Fibroblast of skin of abdomen (primary cell): ENCODE measurements at regions not wholly inside any gene's neighbourhood (a gene's known extent, or its start where the extent isn't known, plus 50 kb on each side); places are given as distances from the start of the nearest gene placed in this dataset.
"Not testable (repeated sequence)": the region's sequence is repeated elsewhere in the genome, so short reads cannot be mapped to it uniquely, and the experiment has no call there.

Source experiments
- DNase-seq: peaks from one replicate; pipeline ENCODE4 v3.0.0-alpha.2; 2013

GRCh38 chr5:89723907-89724306 lies 685.6 kb downstream of the CETN3 start:
- DNase-seq: peak; percentile 52

GRCh38 chr5:89722538-89722937 lies 687.0 kb downstream of the CETN3 start:
- no peak for DNase-seq

- no peak for DNase-seq
These were observed 687.6 kb downstream of the CETN3 start for GRCh38 chr5:89721931-89722330.

- peak; percentile 26 for DNase-seq
These were observed 688.2 kb downstream of the CETN3 start for GRCh38 chr5:89721353-89721752.

- DNase-seq: no peak
These were observed 697.3 kb downstream of the CETN3 start for GRCh38 chr5:89712134-89712700.

GRCh38 chr5:89711526-89711925 lies 698.0 kb downstream of the CETN3 start:
- DNase-seq: no peak

GRCh38 chr5:89710006-89710405 lies 699.5 kb downstream of the CETN3 start:
- DNase-seq: no peak

GRCh38 chr5:89707891-89708290 lies 701.7 kb downstream of the CETN3 start:
- DNase-seq: no peak

- DNase-seq: peak; percentile 50
These were observed 702.8 kb downstream of the CETN3 start for GRCh38 chr5:89706731-89707130.

GRCh38 chr5:89703817-89704216 lies 705.7 kb downstream of the CETN3 start:
- peak; percentile 89 for DNase-seq

GRCh38 chr5:89698028-89698427 lies 711.5 kb downstream of the CETN3 start:
- DNase-seq: no peak

- DNase-seq: peak; percentile 28
These were observed 712.0 kb downstream of the CETN3 start for GRCh38 chr5:89697581-89697980.

GRCh38 chr5:89695371-89695770 lies 714.2 kb downstream of the CETN3 start:
- DNase-seq: no peak

GRCh38 chr5:89694026-89694550 lies 715.5 kb downstream of the CETN3 start:
- peak; percentile 39 for DNase-seq

GRCh38 chr5:89690331-89690730 lies 719.2 kb downstream of the CETN3 start:
- DNase-seq: no peak

GRCh38 chr5:89686081-89686765 lies 723.3 kb downstream of the CETN3 start:
- peak; percentile 9 for DNase-seq

- DNase-seq: no peak
These were observed 732.9 kb downstream of the CETN3 start for GRCh38 chr5:89676634-89677033.

GRCh38 chr5:89673019-89673418 lies 736.5 kb downstream of the CETN3 start:
- DNase-seq: no peak

- peak; percentile 14 for DNase-seq
These were observed 740.7 kb downstream of the CETN3 start for GRCh38 chr5:89668821-89669220.

- DNase-seq: no peak
These were observed 747.1 kb downstream of the CETN3 start for GRCh38 chr5:89662499-89662898.

GRCh38 chr5:89638871-89639270 lies 755.9 kb upstream of the MEF2C start:
- no peak for DNase-seq

GRCh38 chr5:89634176-89634575 lies 751.2 kb upstream of the MEF2C start:
- DNase-seq: not testable (repeated sequence)

- DNase-seq: not testable (repeated sequence)
These were observed 747.1 kb upstream of the MEF2C start for GRCh38 chr5:89630064-89630463.
